GM19193 (cell line): ENCODE measurements at regions not wholly inside any gene's neighbourhood (a gene's known extent, or its start where the extent isn't known, plus 50 kb on each side); places are given as distances from the start of the nearest gene placed in this dataset.

Experiments used
- POLR2A ChIP-seq: IDR thresholded peaks from 4 replicates; pipeline ENCODE4 v1.6.1; 2011; ENCODE audit not compliant: insufficient read depth, insufficient read length; ENCODE audit errors: extremely low read depth

DNA sequence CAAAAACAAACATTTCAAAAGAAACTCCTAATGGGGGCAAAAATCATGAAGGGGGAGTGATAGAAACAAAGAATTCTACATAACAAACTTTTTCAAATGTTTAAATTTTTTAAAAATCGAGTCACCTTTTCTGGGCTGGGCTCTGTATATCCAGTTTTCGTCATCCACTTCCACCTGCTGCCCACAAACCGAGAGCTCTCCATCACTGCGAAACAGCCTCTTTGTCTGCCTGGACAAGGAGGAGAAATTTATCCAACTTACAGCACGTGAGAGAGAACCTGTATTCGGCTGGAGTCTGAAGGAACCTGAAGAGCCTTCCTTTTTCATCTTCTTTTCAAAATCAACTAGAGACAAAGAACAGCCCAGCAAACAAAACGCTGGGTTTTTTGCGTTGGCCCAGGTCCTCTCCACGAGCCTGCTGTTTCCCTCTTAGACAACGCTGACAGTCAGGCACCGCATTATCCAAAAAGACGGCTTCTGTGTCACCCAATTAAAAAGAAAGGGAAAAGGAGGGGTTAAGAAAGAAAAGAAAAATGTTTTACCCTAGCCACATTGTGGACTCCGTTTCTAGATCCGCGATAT lies 72.4 kb upstream of the NHSL1 start:
- TF ChIP-seq POLR2A = no peak

DNA sequence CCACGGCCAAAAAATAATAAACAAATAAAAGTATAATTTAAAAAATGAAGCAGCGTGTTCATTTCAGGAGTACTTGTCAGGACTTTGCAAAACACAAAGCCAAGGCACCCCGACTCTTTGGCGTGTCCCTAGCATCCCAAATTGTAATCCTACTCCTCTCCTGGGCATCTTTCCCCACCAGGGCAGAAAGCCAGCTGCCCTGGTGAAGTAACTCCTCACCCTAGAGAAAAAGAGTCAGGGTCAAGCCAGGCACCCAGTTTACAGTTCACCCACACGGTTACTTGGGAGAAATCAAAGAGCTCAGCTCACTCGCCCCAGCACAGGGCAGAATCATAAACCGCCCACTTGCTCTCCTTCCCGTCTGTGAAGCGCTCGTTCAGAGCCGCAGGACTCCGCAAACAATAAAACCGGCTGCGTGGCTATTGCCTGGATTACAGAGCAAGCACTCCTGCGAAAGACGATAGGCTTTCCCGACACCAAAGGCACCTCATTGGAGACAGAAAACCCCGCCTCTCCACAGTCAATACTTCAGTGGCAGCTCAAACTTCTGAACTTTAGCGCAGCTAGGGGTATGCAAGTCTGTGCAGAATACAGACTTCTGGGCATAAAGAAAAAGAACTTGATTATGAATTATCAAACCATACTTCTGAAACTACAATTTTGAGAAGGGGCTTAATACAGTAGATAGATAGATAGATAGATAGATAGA lies 73.0 kb upstream of the NHSL1 start:
- no peak for TF ChIP-seq POLR2A

DNA sequence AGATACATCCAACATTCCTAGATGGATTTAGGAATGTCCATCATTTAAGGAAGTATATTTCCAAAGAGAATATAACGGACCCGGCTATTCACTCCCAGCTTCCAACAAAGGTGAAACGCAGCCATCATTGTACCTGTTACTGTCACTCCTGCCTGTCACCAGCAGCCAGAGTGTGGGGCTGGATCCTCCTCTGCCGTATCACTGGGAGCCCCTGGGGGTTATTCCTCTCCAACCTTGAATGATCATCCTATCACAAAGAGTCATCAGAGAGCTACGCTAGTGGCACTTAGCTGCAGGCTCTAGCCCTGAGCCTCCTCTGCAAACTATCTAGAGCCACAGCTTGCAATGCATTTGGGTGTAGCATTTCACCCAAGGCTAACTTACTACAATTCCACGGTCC lies 73.6 kb upstream of the NHSL1 start:
- no peak for TF ChIP-seq POLR2A

DNA sequence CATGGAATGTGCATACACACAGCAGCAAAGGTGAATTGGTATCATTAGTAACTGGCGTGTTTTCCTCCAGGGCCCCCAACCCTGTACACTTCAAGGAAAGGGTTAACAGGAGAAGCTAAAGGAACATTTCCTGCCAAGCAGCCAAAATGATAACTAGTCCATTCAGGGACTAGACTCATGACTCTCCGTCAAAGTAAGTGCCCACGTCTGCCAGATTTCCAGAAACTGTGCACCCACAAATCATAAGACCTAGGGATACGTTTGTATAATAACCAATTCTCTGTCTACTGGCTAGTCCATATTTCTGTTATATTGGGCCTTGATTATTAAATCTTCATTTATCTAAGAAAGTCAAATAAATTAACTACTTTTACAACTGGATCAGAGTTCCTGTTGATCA lies 76.0 kb upstream of the NHSL1 start:
- TF ChIP-seq POLR2A = no peak

DNA sequence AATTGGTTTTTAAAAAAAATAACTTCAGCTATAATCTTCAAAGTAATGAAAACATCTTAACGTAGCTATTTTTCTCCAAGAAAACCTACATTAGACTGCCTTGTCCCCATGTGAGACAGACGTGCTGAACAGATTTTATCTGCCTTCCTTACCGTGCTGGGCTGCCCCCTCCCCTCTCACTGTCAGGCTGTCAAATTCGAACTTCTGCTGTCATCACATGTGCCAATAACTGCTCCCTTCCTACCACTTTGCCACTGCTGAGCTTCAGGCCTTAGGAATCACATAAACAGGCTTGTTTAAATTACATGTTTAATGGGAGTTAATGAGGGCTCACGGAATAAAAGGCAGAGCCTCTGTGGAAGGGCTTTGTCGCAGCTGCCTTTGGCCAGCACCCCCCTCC lies 77.0 kb upstream of the NHSL1 start:
- TF ChIP-seq POLR2A = no peak

DNA sequence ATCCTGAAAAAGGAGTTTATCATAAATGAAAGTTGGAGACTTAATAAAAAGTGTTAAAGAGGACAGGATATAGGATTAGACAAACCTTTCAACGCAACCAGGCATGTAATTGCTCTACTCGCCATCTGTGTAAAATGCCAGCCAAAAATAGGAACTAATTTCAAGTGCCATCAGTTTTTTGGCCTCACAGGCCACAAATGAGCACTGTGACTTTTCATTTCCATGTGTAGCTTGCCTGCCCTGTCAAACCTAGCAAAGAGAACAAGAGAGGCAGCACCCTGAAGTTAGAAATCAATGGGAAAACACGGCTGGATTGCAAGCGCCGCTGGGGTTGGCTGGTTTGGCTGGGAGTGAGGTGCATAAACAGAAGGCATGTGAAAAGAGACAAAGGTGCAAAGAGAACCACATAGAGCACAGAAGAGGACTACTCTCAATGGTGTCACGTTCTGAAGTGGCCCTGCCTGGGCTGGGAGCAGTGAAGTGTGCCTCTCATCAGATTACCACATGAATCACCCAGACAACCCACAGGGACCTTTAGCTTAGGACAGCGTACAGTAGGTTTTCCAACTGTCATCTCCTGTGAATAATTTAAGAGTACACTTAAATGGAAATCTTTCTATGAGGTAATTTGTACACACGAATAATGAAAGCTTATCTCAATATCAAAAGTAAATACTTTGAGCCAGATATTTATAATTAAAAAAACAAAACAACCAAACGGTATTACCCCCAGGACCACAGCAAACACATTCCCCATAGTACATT lies 78.0 kb upstream of the NHSL1 start:
- TF ChIP-seq POLR2A = no peak

DNA sequence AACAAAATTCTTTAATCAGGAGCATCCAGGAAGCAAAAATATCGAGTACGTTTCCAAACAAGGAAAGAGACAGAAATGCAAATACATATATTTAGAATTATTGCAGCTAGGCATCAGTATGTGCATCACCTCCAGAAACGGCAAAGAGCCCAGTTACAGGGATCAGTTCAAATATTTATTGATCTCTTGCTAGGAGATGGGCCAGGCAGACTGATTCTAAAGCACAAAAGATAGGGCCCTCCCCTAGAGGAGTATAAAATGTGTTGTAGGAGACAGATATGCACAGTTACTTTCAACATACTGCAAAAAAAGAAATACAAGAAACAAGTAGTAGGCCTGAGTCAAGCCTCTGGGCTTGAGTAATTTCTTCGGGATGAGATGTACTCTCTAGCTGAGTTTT lies 80.7 kb upstream of the NHSL1 start:
- no peak for TF ChIP-seq POLR2A

DNA sequence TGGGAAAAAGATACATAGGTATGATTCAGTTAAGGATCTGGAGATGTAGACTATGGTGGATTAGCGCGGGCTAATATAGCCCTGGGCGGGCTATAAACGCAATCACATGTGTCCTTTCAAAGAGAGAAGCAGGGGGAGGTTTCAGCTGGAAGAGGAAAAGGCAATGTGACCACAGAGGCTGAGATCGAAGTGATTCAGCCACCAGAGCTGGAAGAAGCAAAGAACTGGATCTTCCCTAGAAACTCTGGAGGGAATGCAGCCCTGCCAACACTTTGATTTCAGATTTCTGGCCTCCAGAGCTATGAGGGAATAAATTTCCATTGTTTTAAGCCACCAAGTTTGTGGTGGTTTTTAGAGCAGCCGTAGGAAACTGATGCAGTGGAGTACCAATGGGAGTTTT lies 81.5 kb upstream of the NHSL1 start:
- TF ChIP-seq POLR2A = no peak

DNA sequence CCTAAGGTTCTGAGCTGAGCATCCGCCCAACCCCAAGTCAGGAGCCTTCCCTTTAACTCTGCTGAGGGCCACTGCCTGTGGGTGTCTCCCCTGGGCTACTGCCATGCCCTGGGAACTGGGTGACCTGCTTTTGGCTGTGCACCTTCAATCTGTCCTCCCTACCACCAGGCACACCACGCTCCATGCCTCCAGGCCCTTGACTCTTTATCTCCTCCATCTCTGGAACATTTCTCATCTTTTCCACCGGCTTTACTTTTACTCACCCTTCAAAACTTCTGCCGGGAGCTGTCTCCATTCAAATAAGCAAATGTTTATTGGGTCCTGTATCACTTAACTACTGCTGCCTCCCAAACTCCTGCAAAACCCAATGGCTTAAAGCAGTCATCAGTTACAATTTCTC lies 83.3 kb upstream of the NHSL1 start:
- TF ChIP-seq POLR2A = no peak

DNA sequence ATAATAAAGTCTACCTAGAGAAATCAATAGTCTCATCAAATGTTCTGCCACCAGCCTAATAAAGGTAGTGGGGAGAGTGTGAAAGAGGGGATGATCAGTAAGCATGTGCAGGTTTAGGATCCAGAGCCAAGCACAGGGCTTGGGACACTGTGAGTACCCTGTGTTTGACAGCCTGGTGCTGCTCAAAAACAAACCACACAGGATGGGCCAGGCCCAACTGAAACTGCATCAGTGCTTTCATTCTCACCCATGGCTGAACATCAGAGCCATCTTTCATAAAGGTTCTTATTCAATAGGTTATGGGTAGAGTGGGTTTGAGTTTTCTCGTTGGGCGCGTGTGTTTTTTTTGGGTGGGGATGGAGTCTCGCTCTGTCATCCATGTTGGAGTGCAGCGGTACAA lies 87.3 kb upstream of the NHSL1 start:
- no peak for TF ChIP-seq POLR2A

DNA sequence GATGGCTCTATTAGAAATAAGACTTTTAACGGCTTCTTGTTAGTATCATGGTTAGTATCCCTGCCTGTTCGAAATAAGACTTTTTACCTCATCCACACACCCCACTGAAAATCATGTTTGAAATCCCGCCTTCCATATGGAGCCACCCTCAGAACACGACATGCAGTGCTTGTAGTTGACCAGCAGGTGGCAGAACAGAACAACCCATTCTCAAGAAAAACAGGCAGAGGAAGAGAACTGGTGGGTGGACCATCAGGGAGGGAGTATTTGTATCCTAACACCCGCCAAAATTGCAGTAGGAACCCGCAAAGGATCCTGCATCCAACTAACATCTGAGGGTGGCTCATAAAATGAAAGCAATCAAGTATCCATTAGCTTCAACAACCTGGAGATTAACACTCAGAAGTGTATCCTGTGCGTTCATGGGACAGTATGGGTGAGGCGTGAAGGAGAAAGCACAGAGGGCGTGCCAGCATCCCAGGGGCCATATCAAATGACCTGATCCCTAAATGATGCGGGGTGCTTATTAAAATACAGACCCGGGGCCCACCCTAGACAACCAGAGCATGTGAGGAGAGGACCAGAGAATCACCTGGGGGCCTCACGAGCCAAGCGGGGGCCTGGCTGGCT lies 89.6 kb upstream of the NHSL1 start:
- TF ChIP-seq POLR2A = no peak

DNA sequence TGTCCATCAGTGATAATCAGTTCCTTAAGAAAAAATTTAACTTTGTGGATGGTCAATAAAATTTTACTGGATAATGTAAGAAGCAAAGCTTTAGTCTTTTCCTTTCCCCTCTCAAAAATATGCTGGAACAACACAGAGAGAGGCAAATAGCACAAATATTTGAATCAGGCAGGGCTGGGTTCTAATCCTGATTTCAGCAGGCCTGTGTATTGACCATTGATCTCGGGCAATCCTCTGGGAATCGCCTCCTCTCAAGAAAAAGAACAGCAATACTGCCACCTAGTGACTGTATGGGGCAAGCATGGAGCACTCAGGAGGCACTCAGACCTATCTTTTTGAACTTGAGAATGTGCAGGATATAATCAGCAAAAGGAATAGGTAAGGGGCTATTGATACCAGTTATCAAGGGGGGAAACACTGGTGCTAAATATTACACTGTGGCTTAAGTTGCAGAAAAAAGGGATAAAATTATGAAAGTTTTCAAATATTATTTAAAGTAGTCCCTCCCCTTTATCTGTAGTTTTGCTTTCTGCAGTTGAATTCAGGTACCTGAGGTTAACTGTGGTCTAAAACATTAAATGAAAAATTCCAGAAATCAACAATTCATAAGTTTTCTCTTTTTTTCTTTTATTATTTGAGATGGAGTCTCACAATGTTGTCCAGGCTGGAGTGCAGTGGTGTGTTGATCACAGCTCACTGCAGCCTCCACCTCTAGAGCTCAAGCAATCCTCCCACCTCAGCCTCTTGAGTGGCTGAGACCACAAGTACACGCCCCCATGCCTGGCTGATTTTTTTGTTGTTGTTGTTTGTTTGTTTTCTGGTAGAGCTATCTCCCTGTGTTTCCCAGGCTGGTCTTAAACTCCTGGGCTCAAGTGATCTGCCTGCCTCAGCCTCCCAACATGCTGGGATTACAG lies 91.8 kb upstream of the NHSL1 start:
- TF ChIP-seq POLR2A = no peak

DNA sequence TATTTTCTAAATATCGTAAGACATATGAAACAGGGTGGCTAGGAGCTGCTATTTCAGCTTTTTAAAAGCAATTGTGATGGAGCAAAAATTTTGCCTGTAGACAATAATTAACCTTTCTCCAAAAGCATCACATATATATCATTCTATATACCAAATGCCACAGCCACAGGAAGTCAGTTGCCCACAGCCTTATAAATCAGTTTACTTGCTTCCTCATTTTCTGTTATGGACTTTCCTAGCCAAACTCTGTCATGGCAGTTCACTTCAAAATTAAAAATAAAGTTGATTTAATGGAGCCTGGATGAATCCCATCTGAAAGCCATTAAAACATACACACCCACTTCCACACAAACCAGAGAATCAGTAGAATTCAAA lies 93.4 kb upstream of the NHSL1 start:
- no peak for TF ChIP-seq POLR2A

DNA sequence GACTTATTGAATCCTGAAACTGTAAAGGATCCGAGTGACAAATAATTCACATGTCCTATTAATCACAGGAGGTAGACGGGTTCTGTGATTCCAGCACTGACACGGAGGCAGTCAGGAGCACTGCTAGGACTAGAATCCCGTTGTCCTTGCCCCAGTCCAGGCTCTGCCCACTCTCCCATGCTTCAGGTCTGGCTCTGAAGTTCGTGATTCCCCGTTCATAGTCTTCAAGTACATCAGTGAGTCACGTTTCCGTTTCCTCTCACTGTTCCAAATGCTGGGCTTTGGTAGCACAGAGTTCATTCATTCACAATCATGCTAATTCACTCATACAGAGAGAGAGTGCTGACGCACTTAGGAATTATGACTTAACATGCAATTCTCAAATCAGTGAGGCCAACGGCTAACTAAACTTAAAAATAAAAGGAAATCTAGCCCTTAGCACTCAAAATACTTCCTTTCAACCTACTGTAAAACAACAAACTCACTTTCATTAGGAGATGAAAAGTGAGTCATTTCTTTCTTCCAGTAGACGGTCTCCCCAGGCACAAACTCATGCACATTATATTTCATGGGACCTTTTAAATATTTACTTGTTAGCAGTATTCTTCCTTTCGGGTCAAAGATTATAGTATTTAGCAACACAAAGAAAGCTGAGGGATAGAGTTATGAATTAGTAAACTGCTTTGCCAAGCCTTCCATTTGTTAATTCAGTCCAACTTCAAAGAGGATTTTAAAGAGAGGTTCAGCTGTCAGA lies 94.0 kb upstream of the NHSL1 start:
- peak; percentile 24 for TF ChIP-seq POLR2A

DNA sequence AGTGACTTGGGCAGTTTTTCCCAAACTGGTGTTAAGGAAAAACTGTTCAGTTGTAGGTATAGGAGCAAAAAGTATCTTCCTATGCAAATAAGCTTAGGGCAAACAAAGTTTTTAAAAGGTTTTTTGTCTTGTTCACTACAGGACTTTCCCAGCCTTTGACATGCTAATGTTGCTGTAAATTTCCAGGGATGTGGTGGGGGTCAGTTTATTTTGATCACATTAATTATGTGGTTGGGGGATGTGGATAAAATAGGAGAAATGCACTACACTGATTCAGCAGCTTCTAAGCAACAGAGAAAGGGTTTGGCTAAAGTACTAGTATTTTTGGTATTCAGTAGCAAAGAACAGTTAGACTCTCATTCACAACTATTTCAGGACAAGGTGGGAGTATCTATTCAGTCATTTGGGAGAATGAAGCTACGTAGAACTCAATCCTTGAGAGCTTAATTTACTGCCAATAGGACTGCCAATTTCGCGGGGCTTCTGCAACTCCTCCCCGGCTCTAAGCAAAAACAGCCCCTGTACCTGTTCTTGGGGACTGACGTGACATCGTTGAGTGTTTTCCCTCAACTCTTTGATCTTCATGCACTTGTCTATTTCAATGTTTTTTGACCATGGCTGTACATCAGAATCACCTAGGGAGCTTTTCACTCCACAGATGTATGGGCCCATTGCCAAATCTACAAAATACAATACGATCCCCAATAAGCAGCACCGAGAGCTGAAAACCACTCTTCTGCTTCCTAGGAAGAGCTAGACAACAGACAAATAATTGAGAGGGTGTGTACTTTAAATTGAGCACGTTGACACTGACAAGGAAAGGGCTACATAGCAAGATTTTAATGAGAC lies 94.8 kb upstream of the NHSL1 start:
- no peak for TF ChIP-seq POLR2A
